GM19468 (cell line): ENCODE measurements at regions not wholly inside any gene's neighbourhood (a gene's known extent, or its start where the extent isn't known, plus 50 kb on each side); places are given as distances from the start of the nearest gene placed in this dataset.

Source experiments
- ATAC-seq: cut with Tn5 transposase; IDR thresholded peaks from one replicate; pipeline ENCODE4 v1.9.1; 2021; ENCODE audit warnings: mild to moderate bottlenecking, moderate library complexity, moderate number of reproducible peaks; ENCODE audit not compliant: unreplicated experiment; ENCODE audit errors: extremely low read depth

DNA sequence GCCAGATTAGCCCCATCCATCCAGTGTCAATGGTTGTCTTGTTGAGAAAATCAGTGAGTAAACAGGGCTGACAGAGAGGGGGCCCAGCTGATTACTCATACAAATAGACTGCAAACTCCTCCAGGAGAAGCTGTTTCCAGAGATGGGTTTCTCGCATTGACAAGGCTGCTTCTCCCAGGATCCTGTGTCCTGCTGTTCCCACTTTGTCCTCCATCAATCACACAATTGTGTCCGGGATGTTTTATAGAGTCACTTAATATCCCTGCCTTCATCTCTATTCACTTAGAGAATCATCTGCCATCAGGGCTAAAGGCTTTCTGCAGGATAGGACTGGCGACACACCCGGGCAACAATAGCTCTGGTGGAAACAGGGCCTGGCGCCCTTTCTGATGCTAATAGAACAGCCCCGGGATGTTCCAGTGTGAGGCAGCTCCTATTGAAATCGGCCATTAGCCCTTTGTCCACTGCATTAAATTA, 71.7 kb upstream of the TBCA start:
- no peak for ATAC-seq

GRCh38 chr5:77847129-77847460, 71.0 kb upstream of the TBCA start:
- no peak for ATAC-seq

GRCh38 chr5:77846422-77847128, 70.4 kb upstream of the TBCA start:
- ATAC-seq = no peak

GRCh38 chr5:77845324-77845646, 69.1 kb upstream of the TBCA start:
- no peak for ATAC-seq

- no peak for ATAC-seq
These were observed 68.6 kb upstream of the TBCA start for GRCh38 chr5:77844623-77845323.

DNA sequence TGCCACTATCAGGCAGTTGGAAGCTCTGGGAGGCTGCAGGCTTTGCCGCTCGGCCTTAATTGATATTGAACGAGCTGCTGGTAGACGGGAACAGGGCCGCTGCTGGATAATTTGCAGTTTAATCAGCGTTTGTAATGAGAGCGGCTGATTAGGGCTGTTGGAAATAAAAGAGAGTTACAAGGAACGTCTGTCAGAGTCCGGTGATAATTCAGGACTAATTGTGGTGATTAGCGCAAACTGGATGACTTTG, 68.2 kb upstream of the TBCA start:
- no peak for ATAC-seq

- ATAC-seq = no peak
These were observed 67.6 kb upstream of the TBCA start for GRCh38 chr5:77843570-77844372.

- ATAC-seq = no peak
These were observed 66.1 kb upstream of the TBCA start for GRCh38 chr5:77842243-77842642.

DNA sequence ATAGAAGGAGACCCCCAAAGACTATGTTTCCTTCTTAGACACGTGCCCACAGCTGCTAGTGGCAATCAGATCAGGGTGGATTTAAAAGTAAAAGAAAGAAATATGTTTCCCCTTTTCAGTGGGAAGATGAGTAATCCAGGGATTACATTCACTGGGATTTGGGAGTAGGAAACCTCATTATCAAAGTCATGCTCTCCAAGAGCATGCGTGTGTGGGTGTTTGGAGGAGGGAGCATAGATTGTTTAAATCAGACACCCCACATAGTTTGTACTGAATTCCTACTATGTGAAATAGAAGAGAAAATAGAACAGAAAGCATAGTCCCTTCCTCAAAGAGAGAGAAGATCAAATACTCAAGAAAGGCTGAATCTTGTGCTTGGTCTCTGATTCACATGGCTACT, 65.5 kb upstream of the TBCA start:
- no peak for ATAC-seq

GRCh38 chr5:77840930-77841329, 64.8 kb upstream of the TBCA start:
- ATAC-seq = no peak

- no peak for ATAC-seq
These were observed 63.6 kb upstream of the TBCA start for GRCh38 chr5:77839691-77840090.

GRCh38 chr5:77832938-77833337, 56.8 kb upstream of the TBCA start:
- no peak for ATAC-seq

GRCh38 chr5:77832166-77832770, 56.1 kb upstream of the TBCA start:
- ATAC-seq = no peak

DNA sequence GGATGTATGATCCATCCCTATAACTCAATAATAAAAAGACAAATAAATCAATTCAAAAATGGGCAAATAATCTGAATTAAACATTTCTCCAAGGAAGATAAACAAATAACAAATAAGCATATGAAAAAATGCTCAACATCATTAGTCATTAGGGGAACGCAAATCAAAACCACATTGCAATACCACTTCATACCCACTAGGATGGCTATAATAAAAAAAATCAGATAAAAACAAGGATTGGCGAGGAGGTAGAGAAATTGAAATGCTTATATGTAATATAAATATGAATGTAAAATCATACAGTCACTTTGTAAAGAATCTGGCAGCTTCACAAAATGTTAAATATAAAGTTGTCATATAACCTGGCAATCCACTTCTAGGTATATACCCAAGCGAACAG, 52.3 kb upstream of the TBCA start:
- no peak for ATAC-seq
